ENCODE measurements at regions not wholly inside any gene's neighbourhood (a gene's known extent, or its start where the extent isn't known, plus 50 kb on each side); places are given as distances from the start of the nearest gene placed in this dataset.

DNA sequence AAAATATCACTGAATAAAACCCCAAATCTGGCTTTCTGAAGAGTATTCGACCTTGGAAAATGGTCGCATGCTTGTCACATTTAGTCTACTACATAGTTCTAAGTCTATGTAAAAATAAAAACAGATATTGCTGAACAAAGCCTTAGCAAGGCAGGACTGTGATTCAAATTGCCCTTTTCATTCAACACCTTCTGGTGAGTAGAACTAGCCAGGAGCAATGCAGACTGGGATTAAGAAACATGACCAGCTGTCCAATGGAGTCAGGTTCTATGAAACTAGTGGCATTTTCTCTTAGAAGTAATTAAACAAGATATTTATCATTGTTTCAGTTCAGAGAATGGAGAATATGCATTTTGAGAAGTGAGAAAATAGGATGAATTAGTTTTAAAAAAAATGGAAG, 1260.5 kb upstream of the ACVR2A start:
- Histone ChIP-seq H3K4me1 (ENCODE audit: control insufficient read depth in 2 of 2, insufficient read depth in 2 of 2, low read length in 2 of 2) (no peaks in the 10 kb centered on the region), H3K36me3 (replicated peaks in 1 of 2; ENCODE audit: control extremely low read depth in 1 of 2, control insufficient read depth in 1 of 2, extremely low read depth in 1 of 2, insufficient read depth in 2 of 2, low read length in 1 of 2) (no peaks in the 10 kb centered on the region), H3K4me2 (replicated peaks; ENCODE audit: low read depth, low read length, poor library complexity, severe bottlenecking) (no peak overlapping the region), H3K9me3 (ENCODE audit: control extremely low read depth in 1 of 3, control insufficient read depth in 2 of 3, insufficient read depth in 1 of 3, low read length in 2 of 3) (peaks cover 0 to 7% (median 0%) of the 10 kb centered on the region in 3 donors), H2AFZ (ENCODE audit: insufficient read depth, low read depth, low read length, poor library complexity, severe bottlenecking) (no peak overlapping the region), H3K9ac (ENCODE audit: low read length) (no peak overlapping the region), H3K79me2 (ENCODE audit: control insufficient read depth, insufficient read depth, low read length) (no peaks in the 10 kb centered on the region), H4K20me1 (ENCODE audit: control insufficient read depth, insufficient read depth, low read length, poor library complexity, severe bottlenecking) (no peaks in the 10 kb centered on the region), H3K4me3 (ENCODE audit: control extremely low read depth in 1 of 5, extremely low read depth in 1 of 5, insufficient read depth in 1 of 5, low read depth in 2 of 5, low read length in 4 of 5) (no peak overlapping the region), H3K27me3 (replicated peaks in 1 of 4; ENCODE audit: control extremely low read depth in 1 of 4, control insufficient read depth in 3 of 4, insufficient read depth in 4 of 4, low read length in 3 of 4) (no peaks in the 10 kb centered on the region), H3K27ac (ENCODE audit: low read length in 2 of 2) (no peak overlapping the region)
- CTCF ChIA-PET = no interaction called here
- no peak for TF ChIP-seq EZH2 (IDR thresholded peaks at IDR 0.05; ENCODE audit: borderline replicate concordance, insufficient read depth, low read depth, low read length, poor library complexity, severe bottlenecking)
- TF ChIP-seq, protein P1, sequence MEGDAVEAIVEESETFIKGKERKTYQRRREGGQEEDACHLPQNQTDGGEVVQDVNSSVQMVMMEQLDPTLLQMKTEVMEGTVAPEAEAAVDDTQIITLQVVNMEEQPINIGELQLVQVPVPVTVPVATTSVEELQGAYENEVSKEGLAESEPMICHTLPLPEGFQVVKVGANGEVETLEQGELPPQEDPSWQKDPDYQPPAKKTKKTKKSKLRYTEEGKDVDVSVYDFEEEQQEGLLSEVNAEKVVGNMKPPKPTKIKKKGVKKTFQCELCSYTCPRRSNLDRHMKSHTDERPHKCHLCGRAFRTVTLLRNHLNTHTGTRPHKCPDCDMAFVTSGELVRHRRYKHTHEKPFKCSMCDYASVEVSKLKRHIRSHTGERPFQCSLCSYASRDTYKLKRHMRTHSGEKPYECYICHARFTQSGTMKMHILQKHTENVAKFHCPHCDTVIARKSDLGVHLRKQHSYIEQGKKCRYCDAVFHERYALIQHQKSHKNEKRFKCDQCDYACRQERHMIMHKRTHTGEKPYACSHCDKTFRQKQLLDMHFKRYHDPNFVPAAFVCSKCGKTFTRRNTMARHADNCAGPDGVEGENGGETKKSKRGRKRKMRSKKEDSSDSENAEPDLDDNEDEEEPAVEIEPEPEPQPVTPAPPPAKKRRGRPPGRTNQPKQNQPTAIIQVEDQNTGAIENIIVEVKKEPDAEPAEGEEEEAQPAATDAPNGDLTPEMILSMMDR (IDR thresholded peaks at IDR 0.05) = no peak
- intact Hi-C loops (cut with micrococcal nuclease) = no loop called here
- ATAC-seq (ENCODE audit: low read depth) (no peak), DNase-seq (no peak)
- 100% methylated on average over 1 of the region's 2 CpGs for WGBS (ENCODE audit: insufficient coverage)
- POLR2A ChIA-PET = no interaction called here
- no peaks in the 10 kb centered on the region for H3K9me3 Mint-ChIP-seq (ENCODE audit: insufficient read depth)
- no peaks in the 10 kb centered on the region for H3K4me1 Mint-ChIP-seq
- H3K27ac Mint-ChIP-seq = no peak overlapping the region
- no peak overlapping the region for H3K4me3 Mint-ChIP-seq
- H3K27me3 Mint-ChIP-seq = no peaks in the 10 kb centered on the region

DNA sequence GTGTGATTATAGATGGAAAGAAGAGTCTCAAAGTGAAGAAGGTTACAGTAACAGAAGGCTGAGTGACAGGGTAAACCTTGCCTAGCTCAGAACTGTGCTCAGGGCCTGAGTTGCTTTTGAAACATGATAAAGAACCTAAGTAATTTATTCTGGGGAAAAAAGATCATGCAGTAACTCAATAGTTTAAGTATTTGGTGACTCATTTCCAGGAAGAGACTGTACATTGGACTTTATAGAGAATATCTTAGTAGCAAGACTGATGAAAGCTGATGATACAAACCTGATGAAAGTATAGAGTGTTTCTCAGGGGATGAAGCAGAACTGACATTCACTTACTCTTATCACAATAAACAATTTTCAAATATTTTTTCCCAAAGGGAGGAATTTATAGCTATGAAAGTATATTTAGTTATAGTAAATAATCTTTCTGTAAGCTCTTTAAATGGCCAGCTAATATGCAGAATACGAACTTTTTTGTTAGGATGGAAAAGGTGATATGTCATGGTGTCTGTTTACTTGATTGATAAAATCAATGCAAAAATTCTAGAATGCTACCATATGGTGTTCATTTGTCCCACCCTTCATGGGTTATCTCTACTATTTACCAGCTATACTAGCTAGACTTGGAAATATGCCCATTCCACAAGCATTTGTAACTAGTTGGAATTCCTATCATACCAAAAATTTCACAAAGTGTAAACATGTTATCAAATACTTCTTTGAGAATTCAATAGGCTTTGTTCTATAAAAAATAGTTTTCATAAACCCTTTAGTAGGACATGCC, 1265.5 kb upstream of the ACVR2A start:
- H3K4me3 Mint-ChIP-seq = no peak overlapping the region
- ATAC-seq (ENCODE audit: low read depth) (no peak), DNase-seq (no peak)
- Histone ChIP-seq H3K27ac (ENCODE audit: low read length in 2 of 2) (no peak overlapping the region), H3K4me1 (ENCODE audit: control insufficient read depth in 2 of 2, insufficient read depth in 2 of 2, low read length in 2 of 2) (no peaks in the 10 kb centered on the region), H3K4me2 (replicated peaks; ENCODE audit: low read depth, low read length, poor library complexity, severe bottlenecking) (no peak overlapping the region), H3K4me3 (ENCODE audit: control extremely low read depth in 1 of 5, extremely low read depth in 1 of 5, insufficient read depth in 1 of 5, low read depth in 2 of 5, low read length in 4 of 5) (no peak overlapping the region), H3K36me3 (replicated peaks in 1 of 2; ENCODE audit: control extremely low read depth in 1 of 2, control insufficient read depth in 1 of 2, extremely low read depth in 1 of 2, insufficient read depth in 2 of 2, low read length in 1 of 2) (no peaks in the 10 kb centered on the region), H3K79me2 (ENCODE audit: control insufficient read depth, insufficient read depth, low read length) (no peaks in the 10 kb centered on the region), H3K9ac (ENCODE audit: low read length) (no peak overlapping the region), H3K27me3 (replicated peaks in 1 of 4; ENCODE audit: control extremely low read depth in 1 of 4, control insufficient read depth in 3 of 4, insufficient read depth in 4 of 4, low read length in 3 of 4) (no peaks in the 10 kb centered on the region), H3K9me3 (ENCODE audit: control extremely low read depth in 1 of 3, control insufficient read depth in 2 of 3, insufficient read depth in 1 of 3, low read length in 2 of 3) (no peaks in the 10 kb centered on the region), H4K20me1 (ENCODE audit: control insufficient read depth, insufficient read depth, low read length, poor library complexity, severe bottlenecking) (no peaks in the 10 kb centered on the region), H2AFZ (ENCODE audit: insufficient read depth, low read depth, low read length, poor library complexity, severe bottlenecking) (no peak overlapping the region)
- no peaks in the 10 kb centered on the region for H3K27me3 Mint-ChIP-seq
- no peaks in the 10 kb centered on the region for H3K9me3 Mint-ChIP-seq (ENCODE audit: insufficient read depth)
- intact Hi-C loops (cut with micrococcal nuclease) = no loop called here
- ChIA-PET CTCF (no interaction called here), POLR2A (no interaction called here)
- no peaks in the 10 kb centered on the region for H3K4me1 Mint-ChIP-seq
- H3K27ac Mint-ChIP-seq = no peak overlapping the region
- no CpG with 5 or more reads among the region's 1 CpG for WGBS (ENCODE audit: insufficient coverage)
- TF ChIP-seq EZH2 (IDR thresholded peaks at IDR 0.05; ENCODE audit: borderline replicate concordance, insufficient read depth, low read depth, low read length, poor library complexity, severe bottlenecking) = no peak
- TF ChIP-seq, protein P1 (IDR thresholded peaks at IDR 0.05) = no peak
